ENCODE measurements at regions not wholly inside any gene's neighbourhood (a gene's known extent, or its start where the extent isn't known, plus 50 kb on each side); places are given as distances from the start of the nearest gene placed in this dataset.

DNA sequence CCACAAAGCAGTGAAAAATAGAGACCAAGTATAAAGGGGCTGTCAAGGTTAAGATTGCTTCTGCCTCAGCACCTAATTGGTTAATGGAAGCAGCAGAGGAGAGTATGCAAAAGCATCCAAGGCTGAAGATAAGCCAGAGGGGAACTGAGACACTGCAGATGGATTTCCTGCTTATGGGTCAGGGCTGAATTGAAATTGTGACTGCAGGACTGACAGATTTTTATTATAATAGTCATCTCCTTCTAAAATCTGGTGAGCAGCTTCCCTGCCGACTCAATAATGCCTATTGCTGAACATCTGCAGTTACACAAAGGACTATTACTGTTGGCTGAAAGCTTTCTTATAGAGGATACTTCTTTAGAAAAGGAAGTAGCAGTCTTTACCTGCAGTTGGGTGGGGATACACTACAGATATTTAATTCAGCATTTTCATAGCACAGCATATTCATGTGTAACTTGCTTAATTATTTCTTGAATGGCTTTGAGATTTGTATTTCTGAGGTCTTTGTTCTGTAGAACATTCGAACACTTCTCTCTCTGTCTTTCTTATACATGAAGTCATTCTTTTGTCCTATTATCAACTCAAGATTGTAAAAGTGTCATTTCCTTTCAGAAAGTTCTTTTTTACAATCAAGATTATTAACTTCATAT is 363.0 kb upstream of the RIOK2 start:
- TF ChIP-seq, protein P1, sequence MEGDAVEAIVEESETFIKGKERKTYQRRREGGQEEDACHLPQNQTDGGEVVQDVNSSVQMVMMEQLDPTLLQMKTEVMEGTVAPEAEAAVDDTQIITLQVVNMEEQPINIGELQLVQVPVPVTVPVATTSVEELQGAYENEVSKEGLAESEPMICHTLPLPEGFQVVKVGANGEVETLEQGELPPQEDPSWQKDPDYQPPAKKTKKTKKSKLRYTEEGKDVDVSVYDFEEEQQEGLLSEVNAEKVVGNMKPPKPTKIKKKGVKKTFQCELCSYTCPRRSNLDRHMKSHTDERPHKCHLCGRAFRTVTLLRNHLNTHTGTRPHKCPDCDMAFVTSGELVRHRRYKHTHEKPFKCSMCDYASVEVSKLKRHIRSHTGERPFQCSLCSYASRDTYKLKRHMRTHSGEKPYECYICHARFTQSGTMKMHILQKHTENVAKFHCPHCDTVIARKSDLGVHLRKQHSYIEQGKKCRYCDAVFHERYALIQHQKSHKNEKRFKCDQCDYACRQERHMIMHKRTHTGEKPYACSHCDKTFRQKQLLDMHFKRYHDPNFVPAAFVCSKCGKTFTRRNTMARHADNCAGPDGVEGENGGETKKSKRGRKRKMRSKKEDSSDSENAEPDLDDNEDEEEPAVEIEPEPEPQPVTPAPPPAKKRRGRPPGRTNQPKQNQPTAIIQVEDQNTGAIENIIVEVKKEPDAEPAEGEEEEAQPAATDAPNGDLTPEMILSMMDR (IDR thresholded peaks at IDR 0.05) = no peak
- TF ChIP-seq NR2C2 (CRISPR knock-in tag; IDR thresholded peaks at IDR 0.05) (no peak), ZNF671 (CRISPR knock-in tag; IDR thresholded peaks at IDR 0.05) (no peak), NR1H2 (CRISPR knock-in tag; IDR thresholded peaks at IDR 0.05) (no peak), ZBTB21 (CRISPR knock-in tag; IDR thresholded peaks at IDR 0.05; ENCODE audit: borderline replicate concordance) (no peak)
- TF ChIP-seq, protein P2, sequence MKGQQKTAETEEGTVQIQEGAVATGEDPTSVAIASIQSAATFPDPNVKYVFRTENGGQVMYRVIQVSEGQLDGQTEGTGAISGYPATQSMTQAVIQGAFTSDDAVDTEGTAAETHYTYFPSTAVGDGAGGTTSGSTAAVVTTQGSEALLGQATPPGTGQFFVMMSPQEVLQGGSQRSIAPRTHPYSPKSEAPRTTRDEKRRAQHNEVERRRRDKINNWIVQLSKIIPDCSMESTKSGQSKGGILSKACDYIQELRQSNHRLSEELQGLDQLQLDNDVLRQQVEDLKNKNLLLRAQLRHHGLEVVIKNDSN (CRISPR knock-in tag; IDR thresholded peaks at IDR 0.05) = no peak

Measured in WTC11 (cell line).